CD14-positive monocyte (primary cell): ENCODE measurements at regions not wholly inside any gene's neighbourhood (a gene's known extent, or its start where the extent isn't known, plus 50 kb on each side); places are given as distances from the start of the nearest gene placed in this dataset.

Experiments
- DNase-seq, 3 donors: peaks; one replicate each; pipeline ENCODE4 v3.0.0-alpha.2; 2011 to 2022
- H2AFZ ChIP-seq: 2 replicates; pipeline ENCODE4 v1.6.0; 2012; ENCODE audit warnings: mild to moderate bottlenecking, low read depth, low read length, inconsistent platforms; ENCODE audit not compliant: insufficient read depth, poor library complexity, severe bottlenecking
- H3K27ac ChIP-seq, 2 donors: 1 replicate in 1 of 2; 2 replicates in 1 of 2; pipeline ENCODE4 v1.5.1; 2012 to 2013; ENCODE audit warnings: low read length in 2 of 2, control low read depth in 1 of 2, inconsistent platforms in 1 of 2, low read depth in 1 of 2, mild to moderate bottlenecking in 1 of 2
- H3K27me3 ChIP-seq, 2 donors: one replicate each; pipeline versions ENCODE4 v1.6.0 to v1.6.1; 2011 to 2013; ENCODE audit warnings: low read length in 2 of 2; ENCODE audit not compliant: control insufficient read depth in 2 of 2, insufficient read depth in 2 of 2
- H3K36me3 ChIP-seq, 2 donors: replicated peaks in 1 of 2; 1 replicate in 1 of 2; 2 replicates in 1 of 2; pipeline versions ENCODE4 v1.5.1 to v1.6.1; 2012 to 2013; ENCODE audit warnings: low read length in 2 of 2, control low read depth in 1 of 2, inconsistent platforms in 1 of 2, mild to moderate bottlenecking in 1 of 2; ENCODE audit not compliant: insufficient read depth in 2 of 2, control insufficient read depth in 1 of 2
- H3K4me1 ChIP-seq, 2 donors: 1 replicate in 1 of 2; 2 replicates in 1 of 2; pipeline versions ENCODE4 v1.5.1 to v1.6.1; 2012 to 2013; ENCODE audit warnings: low read length in 2 of 2, control low read depth in 1 of 2, inconsistent platforms in 1 of 2, mild to moderate bottlenecking in 1 of 2, moderate library complexity in 1 of 2; ENCODE audit not compliant: insufficient read depth in 2 of 2, control insufficient read depth in 1 of 2
- H3K4me2 ChIP-seq: replicated peaks from 2 replicates; pipeline ENCODE3; 2012; ENCODE audit warnings: low read length, moderate library complexity, mild to moderate bottlenecking; ENCODE audit not compliant: poor library complexity, severe bottlenecking; ENCODE audit errors: extremely low read depth
- H3K4me3 ChIP-seq, 3 experiments: fragments of 200-600 bp in 1 of 3; sonication (generic) in 1 of 3; replicated peaks in 1 of 3; 1 replicate in 2 of 3; 2 replicates in 1 of 3; pipeline ENCODE4 v1.5.1; 2011 to 2013; ENCODE audit warnings: low read length in 3 of 3, mild to moderate bottlenecking in 3 of 3, control low read depth in 2 of 3, low read depth in 2 of 3, inconsistent platforms in 1 of 3, moderate library complexity in 1 of 3
- H3K79me2 ChIP-seq: 2 replicates; pipeline ENCODE4 v1.6.0; 2012; ENCODE audit warnings: mild to moderate bottlenecking, control low read depth, inconsistent platforms, low read length, moderate library complexity; ENCODE audit not compliant: insufficient read depth
- H3K9ac ChIP-seq: 2 replicates; pipeline ENCODE4 v1.6.0; 2017; ENCODE audit warnings: low read length, mild to moderate bottlenecking; ENCODE audit not compliant: insufficient read depth, poor library complexity, severe bottlenecking
- H3K9me3 ChIP-seq, 2 donors: replicated peaks in 1 of 2; 1 replicate in 1 of 2; 2 replicates in 1 of 2; pipeline versions ENCODE4 v1.5.1 to v1.6.1; 2012 to 2013; ENCODE audit warnings: low read length in 2 of 2, control low read depth in 1 of 2; ENCODE audit not compliant: control insufficient read depth in 1 of 2, insufficient read depth in 1 of 2
- H4K20me1 ChIP-seq: 2 replicates; pipeline ENCODE4 v1.6.0; 2012; ENCODE audit warnings: mild to moderate bottlenecking, low read length, control low read depth, moderate library complexity; ENCODE audit not compliant: insufficient read depth
- H3K27ac Mint-ChIP-seq, 7 donors: one replicate each; pipeline ENCODE4 v1.8.0; 2020; ENCODE audit warnings: mild to moderate bottlenecking in 7 of 7, mixed read lengths in 7 of 7, moderate library complexity in 6 of 7, inconsistent platforms in 2 of 7
- H3K27me3 Mint-ChIP-seq, 3 donors: one replicate each; pipeline ENCODE4 v1.8.0; 2021 to 2022; ENCODE audit warnings: low read depth in 3 of 3, mild to moderate bottlenecking in 3 of 3, mixed read lengths in 3 of 3, moderate library complexity in 3 of 3, inconsistent platforms in 1 of 3
- H3K36me3 Mint-ChIP-seq, 2 donors: one replicate each; pipeline ENCODE4 v1.8.0; 2020; ENCODE audit warnings: mixed read lengths in 2 of 2, inconsistent platforms in 1 of 2, mild to moderate bottlenecking in 1 of 2
- H3K4me1 Mint-ChIP-seq: one replicate; pipeline ENCODE4 v1.8.0; 2020; ENCODE audit warnings: mild to moderate bottlenecking, mixed read lengths
- H3K4me3 Mint-ChIP-seq, 2 donors: one replicate each; pipeline ENCODE4 v1.8.0; 2020; ENCODE audit warnings: mild to moderate bottlenecking in 2 of 2, mixed read lengths in 2 of 2, moderate library complexity in 1 of 2
- H3K9me3 Mint-ChIP-seq, 7 donors: one replicate each; pipeline ENCODE4 v1.8.0; 2020 to 2022; ENCODE audit warnings: mixed read lengths in 7 of 7, mild to moderate bottlenecking in 6 of 7, moderate library complexity in 6 of 7, inconsistent platforms in 2 of 7
- WGBS: methylation state at CpG from one replicate; pipeline ENCODE4 v1.1.5; 2013; ENCODE audit warnings: missing lambda C conversion rate; ENCODE audit not compliant: insufficient coverage; 5-methylcytosine and 5-hydroxymethylcytosine counted together
- intact Hi-C, 2 donors: fragments of 100-400 bp; cut with micrococcal nuclease; formaldehyde crosslinking; loops; one replicate each; pipeline versions ENCODE4 v1.15.0 to v1.15.1; 2023
- TF ChIP-seq, protein P1 (sequence below): fragments of 200-600 bp; IDR thresholded peaks from one replicate; pipeline ENCODE4 v1.8.0; 2022; ENCODE audit warnings: antibody characterized with exemption, mild to moderate bottlenecking

DNA sequence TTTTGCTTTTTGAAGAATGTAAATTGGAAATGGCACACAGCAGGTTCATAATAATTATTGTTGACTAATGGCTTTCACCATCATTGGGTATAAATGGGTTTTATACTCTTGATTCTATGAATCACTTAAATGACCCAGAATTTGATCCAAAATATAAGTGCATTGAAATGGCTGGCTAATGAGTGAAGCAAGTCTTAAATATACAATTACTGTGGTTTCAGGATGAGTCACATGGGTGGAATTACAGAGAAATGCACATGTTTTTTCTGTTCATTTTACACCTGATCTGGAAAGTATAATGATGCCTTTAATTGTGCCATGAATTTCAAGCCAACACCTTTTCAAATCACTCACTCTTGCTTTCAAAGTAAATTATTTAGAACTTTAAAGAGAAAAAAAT, 380.8 kb upstream of the CD180 start:
- DNase-seq = no peak
- peaks cover 0 to 14% (median 5%) of the 10 kb centered on the region in 7 donors for H3K9me3 Mint-ChIP-seq
- no peaks in the 10 kb centered on the region for H3K36me3 ChIP-seq
- no peak overlapping the region for H2AFZ ChIP-seq
- no peak overlapping the region for H3K4me2 ChIP-seq
- H3K27me3 Mint-ChIP-seq = peaks cover 0 to 3% (median 0%) of the 10 kb centered on the region in 3 donors
- no peak overlapping the region for H3K27ac ChIP-seq
- no peak overlapping the region for H3K4me3 ChIP-seq
- no peak overlapping the region for H3K4me3 Mint-ChIP-seq
- H3K9me3 ChIP-seq = peaks cover 0 to 8% of the 10 kb centered on the region in 2 donors
- H3K4me1 Mint-ChIP-seq = no peaks in the 10 kb centered on the region
- no peak overlapping the region for H3K27ac Mint-ChIP-seq
- TF ChIP-seq, protein P1, sequence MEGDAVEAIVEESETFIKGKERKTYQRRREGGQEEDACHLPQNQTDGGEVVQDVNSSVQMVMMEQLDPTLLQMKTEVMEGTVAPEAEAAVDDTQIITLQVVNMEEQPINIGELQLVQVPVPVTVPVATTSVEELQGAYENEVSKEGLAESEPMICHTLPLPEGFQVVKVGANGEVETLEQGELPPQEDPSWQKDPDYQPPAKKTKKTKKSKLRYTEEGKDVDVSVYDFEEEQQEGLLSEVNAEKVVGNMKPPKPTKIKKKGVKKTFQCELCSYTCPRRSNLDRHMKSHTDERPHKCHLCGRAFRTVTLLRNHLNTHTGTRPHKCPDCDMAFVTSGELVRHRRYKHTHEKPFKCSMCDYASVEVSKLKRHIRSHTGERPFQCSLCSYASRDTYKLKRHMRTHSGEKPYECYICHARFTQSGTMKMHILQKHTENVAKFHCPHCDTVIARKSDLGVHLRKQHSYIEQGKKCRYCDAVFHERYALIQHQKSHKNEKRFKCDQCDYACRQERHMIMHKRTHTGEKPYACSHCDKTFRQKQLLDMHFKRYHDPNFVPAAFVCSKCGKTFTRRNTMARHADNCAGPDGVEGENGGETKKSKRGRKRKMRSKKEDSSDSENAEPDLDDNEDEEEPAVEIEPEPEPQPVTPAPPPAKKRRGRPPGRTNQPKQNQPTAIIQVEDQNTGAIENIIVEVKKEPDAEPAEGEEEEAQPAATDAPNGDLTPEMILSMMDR = no peak
- no peaks in the 10 kb centered on the region for H3K36me3 Mint-ChIP-seq
- H3K9ac ChIP-seq = no peak overlapping the region
- no peaks in the 10 kb centered on the region for H3K79me2 ChIP-seq
- intact Hi-C loops = no loop called here
- no peaks in the 10 kb centered on the region for H3K27me3 ChIP-seq
- H3K4me1 ChIP-seq = no peaks in the 10 kb centered on the region
- no peaks in the 10 kb centered on the region for H4K20me1 ChIP-seq

GRCh38 chr5:67576112-67576511, 379.5 kb upstream of the CD180 start:
- intact Hi-C loops = no loop called here
- peaks cover 0 to 3% (median 0%) of the 10 kb centered on the region in 3 donors for H3K27me3 Mint-ChIP-seq
- H3K4me3 Mint-ChIP-seq = no peak overlapping the region

More at GRCh38 chr5:67576112-67576511, 379.5 kb upstream of the CD180 start:
- no peak overlapping the region for H2AFZ ChIP-seq
- no peak for DNase-seq
- no peak overlapping the region for H3K9ac ChIP-seq
- Mint-ChIP-seq H3K9me3 (peaks cover 0 to 14% (median 5%) of the 10 kb centered on the region in 7 donors), H3K27ac (no peak overlapping the region), H3K36me3 (no peaks in the 10 kb centered on the region), H3K4me1 (no peaks in the 10 kb centered on the region)
- WGBS = 100% methylated on average over 1 of the region's 2 CpGs
- no peaks in the 10 kb centered on the region for H3K27me3 ChIP-seq
- TF ChIP-seq, protein P1 = no peak
- H3K4me1 ChIP-seq = no peaks in the 10 kb centered on the region
- H3K79me2 ChIP-seq = no peaks in the 10 kb centered on the region
- no peak overlapping the region for H3K27ac ChIP-seq
- H3K4me2 ChIP-seq = no peak overlapping the region
- H3K4me3 ChIP-seq = no peak overlapping the region
- H3K9me3 ChIP-seq = peaks cover 0 to 8% of the 10 kb centered on the region in 2 donors
- H4K20me1 ChIP-seq = no peaks in the 10 kb centered on the region
- no peaks in the 10 kb centered on the region for H3K36me3 ChIP-seq
